ENCODE measurements at regions not wholly inside any gene's neighbourhood (a gene's known extent, or its start where the extent isn't known, plus 50 kb on each side); places are given as distances from the start of the nearest gene placed in this dataset.
"Not testable (repeated sequence)": the region's sequence is repeated elsewhere in the genome, so short reads cannot be mapped to it uniquely, and the experiment has no call there.

GRCh38 chrX:155819966-155820491, 61.1 kb upstream of the VAMP7 start:
- no peak overlapping the region for H3K27ac ChIP-seq
- TF ChIP-seq CTCF (IDR thresholded peaks at IDR 0.05): peak; percentile 76
- TF ChIP-seq ZFX (IDR thresholded peaks at IDR 0.05; ENCODE audit: borderline replicate concordance): no peak

- no peak overlapping the region for H3K27ac ChIP-seq
These were observed 61.6 kb upstream of the VAMP7 start for GRCh38 chrX:155819525-155819924.

GRCh38 chrX:155814391-155814790, 66.8 kb upstream of the VAMP7 start:
- not testable (repeated sequence) for H3K27ac ChIP-seq

More at GRCh38 chrX:155819525-155819924, 61.6 kb upstream of the VAMP7 start:
- no peak for TF ChIP-seq ZFX (IDR thresholded peaks at IDR 0.05; ENCODE audit: borderline replicate concordance)
- no peak for TF ChIP-seq CTCF (IDR thresholded peaks at IDR 0.05)

- no peak overlapping the region for H3K27ac ChIP-seq
- no peak for TF ChIP-seq ZFX (IDR thresholded peaks at IDR 0.05; ENCODE audit: borderline replicate concordance)
- TF ChIP-seq CTCF (IDR thresholded peaks at IDR 0.05): no peak
These were observed 101.3 kb upstream of the VAMP7 start for GRCh38 chrX:155779831-155780230.

- TF ChIP-seq ZFX (IDR thresholded peaks at IDR 0.05; ENCODE audit: borderline replicate concordance): no peak
- TF ChIP-seq CTCF (IDR thresholded peaks at IDR 0.05): no peak
These were observed 102.1 kb upstream of the VAMP7 start for GRCh38 chrX:155778844-155779553.

GRCh38 chrX:155774387-155774786, 106.8 kb upstream of the VAMP7 start:
- TF ChIP-seq CTCF (IDR thresholded peaks at IDR 0.05) (no peak), ZFX (IDR thresholded peaks at IDR 0.05; ENCODE audit: borderline replicate concordance) (no peak)
- no peak overlapping the region for H3K27ac ChIP-seq

More at GRCh38 chrX:155778844-155779553, 102.1 kb upstream of the VAMP7 start:
- H3K27ac ChIP-seq: no peak overlapping the region

- TF ChIP-seq CTCF (IDR thresholded peaks at IDR 0.05) (no peak), ZFX (IDR thresholded peaks at IDR 0.05; ENCODE audit: borderline replicate concordance) (no peak)
- peak overlapping the region; percentile 78; the same call in 1 of the 2 replicates for H3K27ac ChIP-seq
These were observed 113.0 kb upstream of the VAMP7 start for GRCh38 chrX:155767876-155768769.
